Stimulated activated CD8-positive, alpha-beta memory T cell treated with anti-CD3 and anti-CD28 coated beads, Interleukin-15, amount 100 ng/mL, for 24 hours (primary cell): ENCODE measurements at regions not wholly inside any gene's neighbourhood (a gene's known extent, or its start where the extent isn't known, plus 50 kb on each side); places are given as distances from the start of the nearest gene placed in this dataset.

Source experiments
- DNase-seq: peaks from one replicate; pipeline ENCODE4 v3.0.0-alpha.2; 2020; ENCODE audit warnings: low read depth

- DNase-seq: no peak
Measured at GRCh38 chr2:217270485-217271121, 410.7 kb upstream of the TNP1 start.

GRCh38 chr2:217269701-217270484 lies 410.0 kb upstream of the TNP1 start:
- DNase-seq: no peak

- DNase-seq: no peak
Measured at GRCh38 chr2:217268978-217269377, 409.1 kb upstream of the TNP1 start.

GRCh38 chr2:217267758-217268157 lies 407.9 kb upstream of the TNP1 start:
- no peak for DNase-seq

GRCh38 chr2:217263756-217264155 lies 403.9 kb upstream of the TNP1 start:
- no peak for DNase-seq

GRCh38 chr2:217262911-217263310 lies 403.0 kb upstream of the TNP1 start:
- DNase-seq: no peak

- DNase-seq: no peak
Measured at GRCh38 chr2:217261452-217261851, 401.6 kb upstream of the TNP1 start.

GRCh38 chr2:217260441-217261115 lies 400.7 kb upstream of the TNP1 start:
- no peak for DNase-seq

- no peak for DNase-seq
Measured at GRCh38 chr2:217258170-217258569, 398.3 kb upstream of the TNP1 start.

- no peak for DNase-seq
Measured at GRCh38 chr2:217256251-217256650, 396.4 kb upstream of the TNP1 start.

GRCh38 chr2:217254111-217254510 lies 394.2 kb upstream of the TNP1 start:
- DNase-seq: no peak

GRCh38 chr2:217252181-217252580 lies 392.3 kb upstream of the TNP1 start:
- no peak for DNase-seq

- DNase-seq: no peak
Measured at GRCh38 chr2:217250013-217250524, 390.2 kb upstream of the TNP1 start.

GRCh38 chr2:217249121-217250012 lies 389.5 kb upstream of the TNP1 start:
- no peak for DNase-seq

GRCh38 chr2:217248312-217248935 lies 388.6 kb upstream of the TNP1 start:
- DNase-seq: no peak

- DNase-seq: no peak
Measured at GRCh38 chr2:217247476-217247875, 387.6 kb upstream of the TNP1 start.

- no peak for DNase-seq
Measured at GRCh38 chr2:217246108-217246507, 386.2 kb upstream of the TNP1 start.

GRCh38 chr2:217244815-217245214 lies 385.0 kb upstream of the TNP1 start:
- no peak for DNase-seq

- no peak for DNase-seq
Measured at GRCh38 chr2:217242947-217243346, 383.1 kb upstream of the TNP1 start.

GRCh38 chr2:217231724-217232123 lies 371.9 kb upstream of the TNP1 start:
- DNase-seq: no peak

GRCh38 chr2:217231212-217231611 lies 371.3 kb upstream of the TNP1 start:
- no peak for DNase-seq
